Mesendoderm (in vitro differentiated cells): ENCODE measurements at regions not wholly inside any gene's neighbourhood (a gene's known extent, or its start where the extent isn't known, plus 50 kb on each side); places are given as distances from the start of the nearest gene placed in this dataset.
A peak's percentile ranks its signal among the peaks of the same experiment; 100 is the strongest.

Source experiments
- DNase-seq: peaks from one replicate; pipeline ENCODE4 v3.0.0; 2013
- H2AK5ac ChIP-seq: 2 replicates; pipeline ENCODE4 v1.6.1; 2013; ENCODE audit warnings: low read length, inconsistent platforms
- H2BK120ac ChIP-seq: 2 replicates; pipeline ENCODE4 v1.6.1; 2013; ENCODE audit warnings: low read depth, mild to moderate bottlenecking, low read length, moderate library complexity, mixed read lengths
- H2BK15ac ChIP-seq: replicated peaks from 2 replicates; pipeline ENCODE4 v1.6.1; 2013; ENCODE audit warnings: low read depth, mild to moderate bottlenecking, moderate library complexity
- H2BK5ac ChIP-seq: 2 replicates; pipeline ENCODE4 v1.6.1; 2013; ENCODE audit warnings: low read length, inconsistent platforms
- H3K18ac ChIP-seq: 2 replicates; pipeline ENCODE4 v1.6.1; 2013; ENCODE audit warnings: mild to moderate bottlenecking, low read length, mixed read lengths
- H3K23ac ChIP-seq: one replicate; pipeline ENCODE4 v1.6.1; 2013; ENCODE audit warnings: low read length
- H3K27ac ChIP-seq: 2 replicates; pipeline ENCODE4 v1.5.1; 2013; ENCODE audit warnings: low read depth, mild to moderate bottlenecking, inconsistent platforms, low read length, moderate library complexity
- H3K27me3 ChIP-seq: 2 replicates; pipeline ENCODE4 v1.6.1; 2013; ENCODE audit warnings: low read length, control low read depth, mild to moderate bottlenecking, inconsistent platforms; ENCODE audit not compliant: insufficient read depth, poor library complexity
- H3K36me3 ChIP-seq: 2 replicates; pipeline ENCODE4 v1.6.1; 2013; ENCODE audit warnings: low read length, inconsistent platforms; ENCODE audit not compliant: control insufficient read depth, insufficient read depth
- H3K4ac ChIP-seq: one replicate; pipeline ENCODE4 v1.6.1; 2013; ENCODE audit warnings: low read depth, mild to moderate bottlenecking, low read length, moderate library complexity
- H3K4me1 ChIP-seq: 2 replicates; pipeline ENCODE4 v1.6.1; 2013; ENCODE audit warnings: low read depth, low read length, inconsistent platforms; ENCODE audit not compliant: control insufficient read depth
- H3K4me2 ChIP-seq: 2 replicates; pipeline ENCODE4 v1.6.1; 2013; ENCODE audit warnings: low read length
- H3K4me3 ChIP-seq: 2 replicates; pipeline ENCODE4 v1.5.1; 2013; ENCODE audit warnings: mild to moderate bottlenecking, low read length
- H3K56ac ChIP-seq: one replicate; pipeline ENCODE4 v1.6.1; 2013; ENCODE audit warnings: low read length
- H3K79me1 ChIP-seq: 2 replicates; pipeline ENCODE4 v1.6.1; 2013; ENCODE audit warnings: low read length, inconsistent platforms
- H3K79me2 ChIP-seq: 2 replicates; pipeline ENCODE4 v1.6.1; 2013; ENCODE audit warnings: mild to moderate bottlenecking, low read length; ENCODE audit not compliant: control insufficient read depth, insufficient read depth
- H3K9ac ChIP-seq: 2 replicates; pipeline ENCODE4 v1.6.1; 2013; ENCODE audit warnings: low read length, inconsistent platforms
- H4K5ac ChIP-seq: one replicate; pipeline ENCODE4 v1.6.1; 2013; ENCODE audit warnings: low read length
- H4K8ac ChIP-seq: one replicate; pipeline ENCODE4 v1.6.1; 2013; ENCODE audit warnings: low read depth, mild to moderate bottlenecking, control low read depth, low read length, moderate library complexity
- WGBS: extraction: QIAGEN DNeasy Blood & Tissue Kit; methylation state at CpG from one replicate; pipeline ENCODE4 v1.1.7; 2013; ENCODE audit warnings: low lambda C conversion rate, missing lambda C conversion rate; ENCODE audit not compliant: insufficient coverage; ENCODE audit errors: extremely low coverage; 5-methylcytosine and 5-hydroxymethylcytosine counted together

- no peak overlapping the region for H2BK5ac ChIP-seq
- H3K4ac ChIP-seq, result no peak overlapping the region
- H3K79me2 ChIP-seq, result no peaks in the 10 kb centered on the region
- no peaks in the 10 kb centered on the region for H3K27me3 ChIP-seq
- no peak overlapping the region for H2BK120ac ChIP-seq
- H3K23ac ChIP-seq, result no peak overlapping the region
- no peak overlapping the region for H4K8ac ChIP-seq
- H3K9ac ChIP-seq, result no peak overlapping the region
- no CpG with 5 or more reads among the region's 17 CpGs for WGBS
- no peak overlapping the region for H3K27ac ChIP-seq
- no peak overlapping the region for H3K4me2 ChIP-seq
- no peak for DNase-seq
- H2BK15ac ChIP-seq, result no peak overlapping the region
- no peak overlapping the region for H3K18ac ChIP-seq
- H4K5ac ChIP-seq, result no peak overlapping the region
- peaks cover 7% of the 10 kb centered on the region for H3K4me1 ChIP-seq
- H2AK5ac ChIP-seq, result no peak overlapping the region
- H3K56ac ChIP-seq, result no peak overlapping the region
- H3K79me1 ChIP-seq, result no peaks in the 10 kb centered on the region
- no peak overlapping the region for H3K4me3 ChIP-seq
- H3K36me3 ChIP-seq, result no peaks in the 10 kb centered on the region
Observed at GRCh38 chr2:61632276-61633169, 94.4 kb upstream of the XPO1 start.

- Histone ChIP-seq H3K4ac (no peak overlapping the region), H2BK15ac (no peak overlapping the region), H3K36me3 (no peaks in the 10 kb centered on the region), H3K4me3 (no peak overlapping the region), H2AK5ac (no peak overlapping the region), H3K27ac (no peak overlapping the region), H3K4me2 (no peak overlapping the region), H3K79me2 (no peaks in the 10 kb centered on the region), H3K27me3 (no peaks in the 10 kb centered on the region), H4K8ac (no peak overlapping the region), H3K56ac (no peak overlapping the region), H3K79me1 (no peaks in the 10 kb centered on the region), H3K23ac (no peak overlapping the region), H3K4me1 (peaks cover 4% of the 10 kb centered on the region), H3K18ac (no peak overlapping the region), H3K9ac (no peak overlapping the region), H4K5ac (no peak overlapping the region), H2BK5ac (no peak overlapping the region), H2BK120ac (no peak overlapping the region)
- DNase-seq, result no peak
- WGBS, result no CpG with 5 or more reads among the region's 2 CpGs
Observed at GRCh38 chr2:61631321-61631720, 93.2 kb upstream of the XPO1 start.

- H2AK5ac ChIP-seq, result no peak overlapping the region
- no peaks in the 10 kb centered on the region for H3K27me3 ChIP-seq
- no peak overlapping the region for H2BK120ac ChIP-seq
- H3K4me2 ChIP-seq, result no peak overlapping the region
- no peak overlapping the region for H3K56ac ChIP-seq
- H3K23ac ChIP-seq, result no peak overlapping the region
- no peak overlapping the region for H3K4ac ChIP-seq
- H3K4me1 ChIP-seq, result no peaks in the 10 kb centered on the region
- no CpG with 5 or more reads among the region's 1 CpG for WGBS
- no peak overlapping the region for H4K5ac ChIP-seq
- H3K18ac ChIP-seq, result no peak overlapping the region
- H4K8ac ChIP-seq, result no peak overlapping the region
- DNase-seq, result no peak
- no peaks in the 10 kb centered on the region for H3K36me3 ChIP-seq
- no peak overlapping the region for H3K9ac ChIP-seq
- H3K79me1 ChIP-seq, result no peaks in the 10 kb centered on the region
- no peak overlapping the region for H3K27ac ChIP-seq
- no peak overlapping the region for H3K4me3 ChIP-seq
- no peak overlapping the region for H2BK15ac ChIP-seq
- H3K79me2 ChIP-seq, result no peaks in the 10 kb centered on the region
- H2BK5ac ChIP-seq, result no peak overlapping the region
Observed at GRCh38 chr2:61626827-61627226, 88.7 kb upstream of the XPO1 start.

- H2BK5ac ChIP-seq, result no peak overlapping the region
- H2BK120ac ChIP-seq, result no peak overlapping the region
- no peaks in the 10 kb centered on the region for H3K79me2 ChIP-seq
- no peak overlapping the region for H3K18ac ChIP-seq
- no peak overlapping the region for H3K27ac ChIP-seq
- H4K5ac ChIP-seq, result no peak overlapping the region
- no peaks in the 10 kb centered on the region for H3K4me1 ChIP-seq
- H3K4me3 ChIP-seq, result no peak overlapping the region
- no peak overlapping the region for H4K8ac ChIP-seq
- no peak overlapping the region for H2AK5ac ChIP-seq
- no peaks in the 10 kb centered on the region for H3K79me1 ChIP-seq
- WGBS, result no CpG with 5 or more reads among the region's 5 CpGs
- H3K23ac ChIP-seq, result no peak overlapping the region
- H3K4me2 ChIP-seq, result no peak overlapping the region
- no peak overlapping the region for H2BK15ac ChIP-seq
- H3K4ac ChIP-seq, result no peak overlapping the region
- no peak overlapping the region for H3K9ac ChIP-seq
- H3K36me3 ChIP-seq, result no peaks in the 10 kb centered on the region
- no peak overlapping the region for H3K56ac ChIP-seq
- DNase-seq, result no peak
- H3K27me3 ChIP-seq, result no peaks in the 10 kb centered on the region
Observed at GRCh38 chr2:61623747-61624146, 85.6 kb upstream of the XPO1 start.

GRCh38 chr2:61620244-61621159 is 82.3 kb upstream of the XPO1 start:
- H3K18ac ChIP-seq, result no peak overlapping the region
- no peak overlapping the region for H2BK15ac ChIP-seq
- no peaks in the 10 kb centered on the region for H3K36me3 ChIP-seq
- H3K9ac ChIP-seq, result no peak overlapping the region
- H3K27me3 ChIP-seq, result no peaks in the 10 kb centered on the region
- DNase-seq, result peak; percentile 60
- H4K8ac ChIP-seq, result no peak overlapping the region
- no peak overlapping the region for H2AK5ac ChIP-seq
- WGBS, result no CpG with 5 or more reads among the region's 6 CpGs
- no peaks in the 10 kb centered on the region for H3K4me1 ChIP-seq
- no peaks in the 10 kb centered on the region for H3K79me2 ChIP-seq
- no peak overlapping the region for H3K4me2 ChIP-seq
- H3K56ac ChIP-seq, result no peak overlapping the region
- H4K5ac ChIP-seq, result no peak overlapping the region
- H3K23ac ChIP-seq, result no peak overlapping the region
- no peak overlapping the region for H2BK5ac ChIP-seq
- no peak overlapping the region for H2BK120ac ChIP-seq
- no peaks in the 10 kb centered on the region for H3K79me1 ChIP-seq
- no peak overlapping the region for H3K27ac ChIP-seq
- no peak overlapping the region for H3K4ac ChIP-seq
- H3K4me3 ChIP-seq, result no peak overlapping the region
